Rectal smooth muscle tissue (tissue), 1 donor: ENCODE measurements at regions not wholly inside any gene's neighbourhood (a gene's known extent, or its start where the extent isn't known, plus 50 kb on each side); places are given as distances from the start of the nearest gene placed in this dataset.

ENCODE experiments used
- H3K27ac ChIP-seq: one replicate; pipeline ENCODE4 v1.7.0; 2013; ENCODE audit warnings: low read depth, low read length, inconsistent platforms
- H3K27me3 ChIP-seq: one replicate; pipeline ENCODE4 v1.7.0; 2013; ENCODE audit warnings: low read length; ENCODE audit not compliant: control insufficient read depth, insufficient read depth
- H3K36me3 ChIP-seq: one replicate; pipeline ENCODE4 v1.7.0; 2013; ENCODE audit warnings: low read length; ENCODE audit not compliant: control insufficient read depth, insufficient read depth
- H3K4me1 ChIP-seq: one replicate; pipeline ENCODE4 v1.7.0; 2013; ENCODE audit warnings: low read length; ENCODE audit not compliant: control insufficient read depth, insufficient read depth
- H3K4me3 ChIP-seq: one replicate; pipeline ENCODE4 v1.7.0; 2013; ENCODE audit warnings: low read length
- H3K9ac ChIP-seq: one replicate; pipeline ENCODE4 v1.7.0; 2013; ENCODE audit warnings: low read length

- H3K27ac ChIP-seq = no peak overlapping the region
- H3K36me3 ChIP-seq = no peaks in the 10 kb centered on the region
- no peaks in the 10 kb centered on the region for H3K4me1 ChIP-seq
These were observed 409.5 kb upstream of the MEF2C start for GRCh38 chr5:89292487-89292886.

GRCh38 chr5:89289604-89290003 is 406.6 kb upstream of the MEF2C start:
- no peak overlapping the region for H3K4me3 ChIP-seq
- no peak overlapping the region for H3K27ac ChIP-seq
- no peaks in the 10 kb centered on the region for H3K36me3 ChIP-seq
- H3K4me1 ChIP-seq = no peaks in the 10 kb centered on the region
- no peak overlapping the region for H3K9ac ChIP-seq
- H3K27me3 ChIP-seq = no peaks in the 10 kb centered on the region

More at GRCh38 chr5:89292487-89292886, 409.5 kb upstream of the MEF2C start:
- H3K4me3 ChIP-seq = no peak overlapping the region
- no peak overlapping the region for H3K9ac ChIP-seq
- no peaks in the 10 kb centered on the region for H3K27me3 ChIP-seq

- H3K27ac ChIP-seq = no peak overlapping the region
- no peak overlapping the region for H3K4me3 ChIP-seq
- no peaks in the 10 kb centered on the region for H3K36me3 ChIP-seq
- no peak overlapping the region for H3K9ac ChIP-seq
- no peaks in the 10 kb centered on the region for H3K27me3 ChIP-seq
- no peaks in the 10 kb centered on the region for H3K4me1 ChIP-seq
These were observed 405.0 kb upstream of the MEF2C start for GRCh38 chr5:89287964-89288363.

- Histone ChIP-seq H3K27me3 (no peaks in the 10 kb centered on the region), H3K4me1 (no peaks in the 10 kb centered on the region), H3K9ac (no peak overlapping the region), H3K36me3 (no peaks in the 10 kb centered on the region), H3K4me3 (no peak overlapping the region), H3K27ac (no peak overlapping the region)
These were observed 403.3 kb upstream of the MEF2C start for GRCh38 chr5:89286320-89286719.

GRCh38 chr5:89283728-89284493 is 400.9 kb upstream of the MEF2C start:
- Histone ChIP-seq H3K9ac (no peak overlapping the region), H3K27ac (no peak overlapping the region), H3K27me3 (no peaks in the 10 kb centered on the region), H3K4me3 (no peak overlapping the region), H3K4me1 (no peaks in the 10 kb centered on the region), H3K36me3 (no peaks in the 10 kb centered on the region)

GRCh38 chr5:89282554-89283510 is 399.8 kb upstream of the MEF2C start:
- no peak overlapping the region for H3K4me3 ChIP-seq
- no peaks in the 10 kb centered on the region for H3K4me1 ChIP-seq
- no peaks in the 10 kb centered on the region for H3K27me3 ChIP-seq
- no peaks in the 10 kb centered on the region for H3K36me3 ChIP-seq
- H3K27ac ChIP-seq = no peak overlapping the region
- no peak overlapping the region for H3K9ac ChIP-seq

- Histone ChIP-seq H3K27me3 (no peaks in the 10 kb centered on the region), H3K4me3 (no peak overlapping the region), H3K36me3 (no peaks in the 10 kb centered on the region), H3K9ac (no peak overlapping the region), H3K4me1 (no peaks in the 10 kb centered on the region), H3K27ac (no peak overlapping the region)
These were observed 399.0 kb upstream of the MEF2C start for GRCh38 chr5:89281766-89282553.

- H3K4me3 ChIP-seq = no peak overlapping the region
- H3K27me3 ChIP-seq = no peaks in the 10 kb centered on the region
- H3K36me3 ChIP-seq = no peaks in the 10 kb centered on the region
- no peaks in the 10 kb centered on the region for H3K4me1 ChIP-seq
- no peak overlapping the region for H3K27ac ChIP-seq
- H3K9ac ChIP-seq = no peak overlapping the region
These were observed 398.2 kb upstream of the MEF2C start for GRCh38 chr5:89281211-89281610.

- no peaks in the 10 kb centered on the region for H3K27me3 ChIP-seq
- no peaks in the 10 kb centered on the region for H3K36me3 ChIP-seq
- H3K9ac ChIP-seq = no peak overlapping the region
- H3K27ac ChIP-seq = no peak overlapping the region
- no peak overlapping the region for H3K4me3 ChIP-seq
- H3K4me1 ChIP-seq = no peaks in the 10 kb centered on the region
These were observed 397.4 kb upstream of the MEF2C start for GRCh38 chr5:89280103-89281037.

GRCh38 chr5:89279391-89280036 is 396.5 kb upstream of the MEF2C start:
- Histone ChIP-seq H3K27ac (no peak overlapping the region), H3K9ac (no peak overlapping the region), H3K27me3 (no peaks in the 10 kb centered on the region), H3K4me3 (no peak overlapping the region), H3K36me3 (no peaks in the 10 kb centered on the region), H3K4me1 (no peaks in the 10 kb centered on the region)

- Histone ChIP-seq H3K4me3 (no peak overlapping the region), H3K27ac (no peak overlapping the region), H3K36me3 (no peaks in the 10 kb centered on the region), H3K4me1 (no peaks in the 10 kb centered on the region), H3K9ac (no peak overlapping the region), H3K27me3 (no peaks in the 10 kb centered on the region)
These were observed 394.8 kb upstream of the MEF2C start for GRCh38 chr5:89277816-89278215.
